Choroid plexus epithelial cell (primary cell): ENCODE measurements at regions not wholly inside any gene's neighbourhood (a gene's known extent, or its start where the extent isn't known, plus 50 kb on each side); places are given as distances from the start of the nearest gene placed in this dataset.
"Not testable (repeated sequence)": the region's sequence is repeated elsewhere in the genome, so short reads cannot be mapped to it uniquely, and the experiment has no call there.

Experiments
- DNase-seq: peaks from one replicate; pipeline ENCODE4 v3.0.0-alpha.2; 2010; ENCODE audit warnings: low read depth
- H3K4me3 ChIP-seq: 2 replicates; pipeline ENCODE4 v1.5.1; 2011; ENCODE audit warnings: low read depth, mild to moderate bottlenecking, control low read depth, low read length, moderate library complexity

GRCh38 chr1:146883190-146883589, 54.9 kb upstream of the NBPF12 start:
- peak; percentile 16 for DNase-seq
- H3K4me3 ChIP-seq = not testable (repeated sequence)

GRCh38 chr1:146881096-146881495, 57.0 kb upstream of the NBPF12 start:
- DNase-seq, H3K4me3 ChIP-seq: not testable (repeated sequence)

- not testable (repeated sequence) for DNase-seq, H3K4me3 ChIP-seq
Measured at GRCh38 chr1:146863799-146864319, 74.3 kb upstream of the NBPF12 start.

GRCh38 chr1:146853147-146853546, 85.0 kb upstream of the NBPF12 start:
- DNase-seq, H3K4me3 ChIP-seq: not testable (repeated sequence)

GRCh38 chr1:146850352-146850889, 87.7 kb upstream of the NBPF12 start:
- DNase-seq, H3K4me3 ChIP-seq: not testable (repeated sequence)

GRCh38 chr1:146838725-146839124, 99.4 kb upstream of the NBPF12 start:
- H3K4me3 ChIP-seq, DNase-seq: not testable (repeated sequence)

GRCh38 chr1:146826957-146827356, 111.2 kb upstream of the NBPF12 start:
- not testable (repeated sequence) for H3K4me3 ChIP-seq, DNase-seq

- H3K4me3 ChIP-seq, DNase-seq: not testable (repeated sequence)
Measured at GRCh38 chr1:146794236-146794635, 143.9 kb upstream of the NBPF12 start.

GRCh38 chr1:146792725-146793124, 145.4 kb upstream of the NBPF12 start:
- H3K4me3 ChIP-seq, DNase-seq: not testable (repeated sequence)

GRCh38 chr1:146784212-146784940, 153.7 kb upstream of the NBPF12 start:
- DNase-seq, H3K4me3 ChIP-seq: not testable (repeated sequence)

- DNase-seq, H3K4me3 ChIP-seq: not testable (repeated sequence)
Measured at GRCh38 chr1:146781235-146781634, 156.9 kb upstream of the NBPF12 start.

- not testable (repeated sequence) for H3K4me3 ChIP-seq
- peak; percentile 1 for DNase-seq
Measured at GRCh38 chr1:146777826-146778602, 160.1 kb upstream of the NBPF12 start.

- not testable (repeated sequence) for H3K4me3 ChIP-seq, DNase-seq
Measured at GRCh38 chr1:146774988-146775387, 163.1 kb upstream of the NBPF12 start.

GRCh38 chr1:146774271-146774670, 163.9 kb upstream of the NBPF12 start:
- not testable (repeated sequence) for DNase-seq, H3K4me3 ChIP-seq

- DNase-seq, H3K4me3 ChIP-seq: not testable (repeated sequence)
Measured at GRCh38 chr1:146771409-146771808, 166.7 kb upstream of the NBPF12 start.

- DNase-seq, H3K4me3 ChIP-seq: not testable (repeated sequence)
Measured at GRCh38 chr1:146770998-146771397, 167.1 kb upstream of the NBPF12 start.

- not testable (repeated sequence) for H3K4me3 ChIP-seq, DNase-seq
Measured at GRCh38 chr1:146763234-146763633, 174.9 kb upstream of the NBPF12 start.

GRCh38 chr1:146756858-146757257, 181.3 kb upstream of the NBPF12 start:
- DNase-seq, H3K4me3 ChIP-seq: not testable (repeated sequence)

- not testable (repeated sequence) for H3K4me3 ChIP-seq, DNase-seq
Measured at GRCh38 chr1:146748686-146749085, 189.4 kb upstream of the NBPF12 start.
